Peyer's patch (tissue), 4 donors: ENCODE measurements at regions not wholly inside any gene's neighbourhood (a gene's known extent, or its start where the extent isn't known, plus 50 kb on each side); places are given as distances from the start of the nearest gene placed in this dataset.

ENCODE experiments used
- DNase-seq, 3 donors: peaks; one replicate each; pipeline ENCODE4 v3.0.0-alpha.2; 2017 to 2019
- H3K27ac ChIP-seq, 4 donors: fragments of 200-600 bp; sonication (generic); one replicate each; pipeline ENCODE4 v1.5.1; 2016 to 2019
- H3K27me3 ChIP-seq, 2 donors: fragments of 200-600 bp; sonication (generic); one replicate each; pipeline ENCODE4 v1.5.1; 2019
- H3K36me3 ChIP-seq, 3 donors: fragments of 200-600 bp; sonication (generic); one replicate each; pipeline ENCODE4 v1.5.1; 2016 to 2019
- H3K4me1 ChIP-seq, 4 donors: fragments of 200-600 bp; sonication (generic); one replicate each; pipeline ENCODE4 v1.5.1; 2016 to 2019
- H3K4me3 ChIP-seq, 4 donors: fragments of 200-600 bp; sonication (generic); 1 replicate in 3 of 4; 2 replicates in 1 of 4; pipeline ENCODE4 v1.5.1; 2016 to 2019; ENCODE audit warnings: mild to moderate bottlenecking in 1 of 4
- H3K9me3 ChIP-seq, 4 donors: fragments of 200-600 bp; sonication (generic); one replicate each; pipeline ENCODE4 v1.5.1; 2016 to 2019; ENCODE audit warnings: mild to moderate bottlenecking in 1 of 4
- CTCF ChIP-seq, 6 experiments: fragments of 450-650 bp in 4 of 6; fragments of 200-600 bp in 2 of 6; sonication (generic) in 1 of 6; IDR thresholded peaks; one replicate each; pipeline ENCODE4 v1.5.1; 2017 to 2019; ENCODE audit warnings: antibody characterized with exemption in 6 of 6, mild to moderate bottlenecking in 3 of 6, moderate library complexity in 1 of 6
- POLR2A ChIP-seq, 2 donors: fragments of 450-650 bp; IDR thresholded peaks; one replicate each; pipeline ENCODE4 v1.5.1; 2017; ENCODE audit warnings: antibody characterized with exemption in 2 of 2, mild to moderate bottlenecking in 2 of 2, moderate library complexity in 2 of 2

GRCh38 chr4:179751669-179752068 lies 2309.4 kb upstream of the AGA start:
- no peak overlapping the region for H3K27ac ChIP-seq
- no peaks in the 10 kb centered on the region for H3K9me3 ChIP-seq
- H3K36me3 ChIP-seq: no peaks in the 10 kb centered on the region
- TF ChIP-seq CTCF (IDR thresholded peaks at IDR 0.05) (no peak), POLR2A (IDR thresholded peaks at IDR 0.05) (no peak)
- no peak overlapping the region for H3K4me3 ChIP-seq
- no peak for DNase-seq
- no peaks in the 10 kb centered on the region for H3K4me1 ChIP-seq
- H3K27me3 ChIP-seq: no peaks in the 10 kb centered on the region

GRCh38 chr4:179755322-179755721 lies 2313.1 kb upstream of the AGA start:
- Histone ChIP-seq H3K27ac (no peak overlapping the region), H3K9me3 (no peaks in the 10 kb centered on the region), H3K27me3 (no peaks in the 10 kb centered on the region), H3K4me1 (no peaks in the 10 kb centered on the region), H3K36me3 (no peaks in the 10 kb centered on the region), H3K4me3 (no peak overlapping the region)
- DNase-seq: no peak
- no peak for TF ChIP-seq POLR2A (IDR thresholded peaks at IDR 0.05)
- TF ChIP-seq CTCF (IDR thresholded peaks at IDR 0.05): no peak

- Histone ChIP-seq H3K9me3 (no peaks in the 10 kb centered on the region), H3K27me3 (no peaks in the 10 kb centered on the region), H3K4me3 (no peak overlapping the region), H3K4me1 (no peaks in the 10 kb centered on the region), H3K36me3 (no peaks in the 10 kb centered on the region), H3K27ac (no peak overlapping the region)
- no peak for TF ChIP-seq CTCF (IDR thresholded peaks at IDR 0.05)
- TF ChIP-seq POLR2A (IDR thresholded peaks at IDR 0.05): no peak
- DNase-seq: no peak
These were observed 2315.4 kb upstream of the AGA start for GRCh38 chr4:179757641-179758040.

- no peaks in the 10 kb centered on the region for H3K9me3 ChIP-seq
- no peak for DNase-seq
- H3K27me3 ChIP-seq: no peaks in the 10 kb centered on the region
- no peak overlapping the region for H3K4me3 ChIP-seq
- no peaks in the 10 kb centered on the region for H3K4me1 ChIP-seq
- no peak overlapping the region for H3K27ac ChIP-seq
- TF ChIP-seq POLR2A (IDR thresholded peaks at IDR 0.05) (no peak), CTCF (IDR thresholded peaks at IDR 0.05) (no peak)
- H3K36me3 ChIP-seq: no peaks in the 10 kb centered on the region
These were observed 2320.6 kb upstream of the AGA start for GRCh38 chr4:179762840-179763239.

- TF ChIP-seq CTCF (IDR thresholded peaks at IDR 0.05): no peak
- H3K9me3 ChIP-seq: no peaks in the 10 kb centered on the region
These were observed 2324.7 kb upstream of the AGA start for GRCh38 chr4:179766938-179767337.

GRCh38 chr4:179768996-179769395 lies 2326.8 kb upstream of the AGA start:
- Histone ChIP-seq H3K9me3 (no peaks in the 10 kb centered on the region), H3K4me1 (no peaks in the 10 kb centered on the region), H3K27me3 (no peaks in the 10 kb centered on the region), H3K4me3 (no peak overlapping the region), H3K27ac (no peak overlapping the region), H3K36me3 (no peaks in the 10 kb centered on the region)
- TF ChIP-seq POLR2A (IDR thresholded peaks at IDR 0.05): no peak
- TF ChIP-seq CTCF (IDR thresholded peaks at IDR 0.05): no peak
- DNase-seq: no peak

More at GRCh38 chr4:179766938-179767337, 2324.7 kb upstream of the AGA start:
- DNase-seq: no peak
- Histone ChIP-seq H3K4me3 (no peak overlapping the region), H3K27ac (no peak overlapping the region), H3K27me3 (no peaks in the 10 kb centered on the region), H3K36me3 (no peaks in the 10 kb centered on the region), H3K4me1 (no peaks in the 10 kb centered on the region)
